GM18499 (cell line): ENCODE measurements at regions not wholly inside any gene's neighbourhood (a gene's known extent, or its start where the extent isn't known, plus 50 kb on each side); places are given as distances from the start of the nearest gene placed in this dataset.
"Not testable (repeated sequence)": the region's sequence is repeated elsewhere in the genome, so short reads cannot be mapped to it uniquely, and the experiment has no call there.

Experiments
- ATAC-seq: cut with Tn5 transposase; IDR thresholded peaks from one replicate; pipeline ENCODE4 v1.9.1; 2021; ENCODE audit warnings: moderate number of reproducible peaks; ENCODE audit not compliant: insufficient read depth, unreplicated experiment

GRCh38 chr6:4474810-4475209 is 301.4 kb upstream of the CDYL start:
- ATAC-seq, result no peak

GRCh38 chr6:4472969-4473642 is 303.1 kb upstream of the CDYL start:
- ATAC-seq, result no peak

- ATAC-seq, result no peak
Measured at GRCh38 chr6:4472222-4472621, 304.0 kb upstream of the CDYL start.

GRCh38 chr6:4471515-4471914 is 304.7 kb upstream of the CDYL start:
- not testable (repeated sequence) for ATAC-seq

GRCh38 chr6:4470698-4471210 is 305.4 kb upstream of the CDYL start:
- ATAC-seq, result no peak

- no peak for ATAC-seq
Measured at GRCh38 chr6:4466769-4467480, 309.3 kb upstream of the CDYL start.

GRCh38 chr6:4466261-4466660 is 309.9 kb upstream of the CDYL start:
- no peak for ATAC-seq

- no peak for ATAC-seq
Measured at GRCh38 chr6:4464638-4465037, 311.6 kb upstream of the CDYL start.

GRCh38 chr6:4463236-4463635 is 313.0 kb upstream of the CDYL start:
- no peak for ATAC-seq

- ATAC-seq, result no peak
Measured at GRCh38 chr6:4460586-4461475, 315.4 kb upstream of the CDYL start.

- ATAC-seq, result no peak
Measured at GRCh38 chr6:4459996-4460395, 316.2 kb upstream of the CDYL start.

- no peak for ATAC-seq
Measured at GRCh38 chr6:4459032-4459431, 317.2 kb upstream of the CDYL start.

- ATAC-seq, result no peak
Measured at GRCh38 chr6:4451718-4452117, 316.3 kb upstream of the ECI2 start.

GRCh38 chr6:4451081-4451480 is 315.7 kb upstream of the ECI2 start:
- ATAC-seq, result no peak

GRCh38 chr6:4450237-4450636 is 314.9 kb upstream of the ECI2 start:
- ATAC-seq, result no peak

- no peak for ATAC-seq
Measured at GRCh38 chr6:4449409-4449808, 314.0 kb upstream of the ECI2 start.

- no peak for ATAC-seq
Measured at GRCh38 chr6:4448841-4449240, 313.5 kb upstream of the ECI2 start.

- no peak for ATAC-seq
Measured at GRCh38 chr6:4447639-4448330, 312.4 kb upstream of the ECI2 start.

GRCh38 chr6:4446982-4447381 is 311.6 kb upstream of the ECI2 start:
- no peak for ATAC-seq

- no peak for ATAC-seq
Measured at GRCh38 chr6:4441981-4442434, 306.6 kb upstream of the ECI2 start.
